Gastrocnemius medialis (tissue), 4 donors: ENCODE measurements at regions not wholly inside any gene's neighbourhood (a gene's known extent, or its start where the extent isn't known, plus 50 kb on each side); places are given as distances from the start of the nearest gene placed in this dataset.

ENCODE experiments used
- ATAC-seq, 2 donors: fragments of 150-250 bp; one replicate each; pipeline ENCODE4 v1.9.1; 2016
- DNase-seq, 2 donors: peaks; one replicate each; pipeline ENCODE4 v3.0.0-alpha.2; 2019
- H3K27ac ChIP-seq, 4 donors: fragments of 200-600 bp; sonication (generic); 1 replicate in 1 of 4; 2 replicates in 3 of 4; pipeline ENCODE4 v1.5.1; 2016 to 2018; ENCODE audit warnings: mild to moderate bottlenecking in 2 of 4, moderate library complexity in 1 of 4
- H3K27me3 ChIP-seq, 3 donors: fragments of 200-600 bp; sonication (generic) in 2 of 3; 1 replicate in 1 of 3; 2 replicates in 2 of 3; pipeline versions ENCODE4 v1.5.1 to v1.6.0; 2016 to 2019; ENCODE audit warnings: mild to moderate bottlenecking in 1 of 3, moderate library complexity in 1 of 3
- H3K36me3 ChIP-seq, 2 donors: fragments of 200-600 bp; sonication (generic) in 1 of 2; one replicate each; pipeline ENCODE4 v1.5.1; 2017 to 2018
- H3K4me1 ChIP-seq, 2 donors: fragments of 200-600 bp; sonication (generic) in 1 of 2; one replicate each; pipeline ENCODE4 v1.5.1; 2016 to 2017; ENCODE audit warnings: mild to moderate bottlenecking in 2 of 2
- H3K4me3 ChIP-seq, 4 donors: fragments of 200-600 bp; sonication (generic) in 3 of 4; 1 replicate in 1 of 4; 2 replicates in 3 of 4; pipeline ENCODE4 v1.5.1; 2016 to 2019; ENCODE audit warnings: mild to moderate bottlenecking in 2 of 4
- H3K9me3 ChIP-seq, 3 donors: fragments of 200-600 bp; sonication (generic) in 2 of 3; 1 replicate in 1 of 3; 2 replicates in 2 of 3; pipeline ENCODE4 v1.5.1; 2016 to 2019
- CTCF ChIP-seq, 5 experiments: fragments of 450-650 bp in 3 of 5; fragments of 200-600 bp in 2 of 5; sonication (generic) in 2 of 5; IDR thresholded peaks in 4 of 5; conservative IDR thresholded peaks in 1 of 5; 1 replicate in 4 of 5; 2 replicates in 1 of 5; pipeline ENCODE4 v1.5.1; 2016 to 2019; ENCODE audit warnings: antibody characterized with exemption in 5 of 5, mild to moderate bottlenecking in 3 of 5, moderate library complexity in 3 of 5
- POLR2A ChIP-seq, 2 donors: fragments of 450-650 bp; IDR thresholded peaks; one replicate each; pipeline ENCODE4 v1.6.1; 2017; ENCODE audit warnings: antibody characterized with exemption in 2 of 2, mild to moderate bottlenecking in 2 of 2, moderate library complexity in 2 of 2
- in situ Hi-C, 4 donors: fragments of 200-750 bp; cut with MboI; loops; one replicate each; pipeline versions ENCODE4 v1.15.0 to v1.8.0; 2017; ENCODE audit warnings: low sequenced_read_pairs in 4 of 4
- intact Hi-C: fragments of 100-400 bp; cut with DNase I; formaldehyde crosslinking; loops from one replicate; pipeline ENCODE4 v1.15.1; 2023; ENCODE audit warnings: low total_unique reads

GRCh38 chr13:93017493-93018112 is 209.0 kb upstream of the GPC6 start:
- TF ChIP-seq POLR2A (IDR thresholded peaks at IDR 0.05) = no peak
- TF ChIP-seq CTCF (IDR thresholded peaks at IDR 0.05 in 4 of 5, conservative IDR thresholded peaks at IDR 0.05 in 1 of 5) = no peak
- no peaks in the 10 kb centered on the region for H3K9me3 ChIP-seq
- no peaks in the 10 kb centered on the region for H3K36me3 ChIP-seq
- intact Hi-C loops (no loop called here), in situ Hi-C loops (no loop called here)
- H3K4me1 ChIP-seq = no peaks in the 10 kb centered on the region
- no peak overlapping the region for H3K4me3 ChIP-seq
- DNase-seq (no peak), ATAC-seq (no peak)
- no peak overlapping the region for H3K27ac ChIP-seq
- no peaks in the 10 kb centered on the region for H3K27me3 ChIP-seq

DNA sequence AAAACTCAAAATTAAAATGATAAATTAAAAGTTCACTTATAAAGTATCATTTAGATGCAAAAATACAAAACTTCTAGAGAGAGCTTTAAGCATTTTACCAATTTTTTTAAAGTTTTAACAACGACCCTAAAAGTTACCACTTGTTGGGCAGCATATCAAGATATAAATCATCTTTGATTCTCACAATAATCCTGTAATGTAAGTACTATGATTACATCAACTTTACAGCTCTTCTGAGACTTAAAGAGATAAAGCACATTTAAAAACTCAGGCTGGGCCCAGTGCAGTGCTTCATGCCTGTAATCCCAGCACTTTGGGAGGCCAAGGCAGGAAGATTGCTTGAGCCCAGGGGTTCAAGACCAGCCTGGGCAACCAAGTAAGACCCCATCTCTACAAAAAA is 202.7 kb upstream of the GPC6 start:
- H3K4me3 ChIP-seq = no peak overlapping the region
- no peaks in the 10 kb centered on the region for H3K27me3 ChIP-seq
- no peak for DNase-seq
- in situ Hi-C loops (no loop called here), intact Hi-C loops (no loop called here)
- H3K9me3 ChIP-seq = no peaks in the 10 kb centered on the region
- no peak for ATAC-seq
- H3K27ac ChIP-seq = no peak overlapping the region
- TF ChIP-seq CTCF (IDR thresholded peaks at IDR 0.05 in 4 of 5, conservative IDR thresholded peaks at IDR 0.05 in 1 of 5) = no peak
- TF ChIP-seq POLR2A (IDR thresholded peaks at IDR 0.05) = no peak
- no peaks in the 10 kb centered on the region for H3K36me3 ChIP-seq
- no peaks in the 10 kb centered on the region for H3K4me1 ChIP-seq

GRCh38 chr13:93025984-93026383 is 200.6 kb upstream of the GPC6 start:
- H3K27me3 ChIP-seq = no peaks in the 10 kb centered on the region
- no peak overlapping the region for H3K4me3 ChIP-seq
- H3K36me3 ChIP-seq = no peaks in the 10 kb centered on the region
- ATAC-seq = no peak
- H3K27ac ChIP-seq = no peak overlapping the region
- in situ Hi-C loops = loop anchor here in 1 of 4 donors (25.0 kb wide), 1 partner anchor 89 kb away; no protein-coding TSS in a partner anchor
- no peak for DNase-seq
- no peaks in the 10 kb centered on the region for H3K9me3 ChIP-seq
- no peak for TF ChIP-seq CTCF (IDR thresholded peaks at IDR 0.05 in 4 of 5, conservative IDR thresholded peaks at IDR 0.05 in 1 of 5)
- TF ChIP-seq POLR2A (IDR thresholded peaks at IDR 0.05) = no peak
- intact Hi-C loops = no loop called here
- H3K4me1 ChIP-seq = no peaks in the 10 kb centered on the region

GRCh38 chr13:93029536-93029935 is 197.1 kb upstream of the GPC6 start:
- Histone ChIP-seq H3K27ac (no peak overlapping the region), H3K36me3 (no peaks in the 10 kb centered on the region), H3K27me3 (no peaks in the 10 kb centered on the region), H3K4me3 (no peak overlapping the region), H3K4me1 (no peaks in the 10 kb centered on the region), H3K9me3 (no peaks in the 10 kb centered on the region)
- no peak for ATAC-seq
- no peak for DNase-seq
- in situ Hi-C loops = loop anchor here in 1 of 4 donors (25.0 kb wide), 1 partner anchor 92 kb away; no protein-coding TSS in a partner anchor
- no peak for TF ChIP-seq CTCF (IDR thresholded peaks at IDR 0.05 in 4 of 5, conservative IDR thresholded peaks at IDR 0.05 in 1 of 5)
- no peak for TF ChIP-seq POLR2A (IDR thresholded peaks at IDR 0.05)
- intact Hi-C loops = no loop called here

- in situ Hi-C loops (loop anchor here in 1 of 4 donors (25.0 kb wide), 1 partner anchor 99 kb away; no protein-coding TSS in a partner anchor), intact Hi-C loops (no loop called here)
- TF ChIP-seq POLR2A (IDR thresholded peaks at IDR 0.05) (no peak), CTCF (IDR thresholded peaks at IDR 0.05 in 4 of 5, conservative IDR thresholded peaks at IDR 0.05 in 1 of 5) (no peak)
These were observed 190.2 kb upstream of the GPC6 start for GRCh38 chr13:93036380-93036779.

More at GRCh38 chr13:93036380-93036779, 190.2 kb upstream of the GPC6 start:
- Histone ChIP-seq H3K27me3 (no peaks in the 10 kb centered on the region), H3K4me3 (no peak overlapping the region), H3K4me1 (no peaks in the 10 kb centered on the region), H3K9me3 (no peaks in the 10 kb centered on the region), H3K27ac (no peak overlapping the region), H3K36me3 (no peaks in the 10 kb centered on the region)
- ATAC-seq (no peak), DNase-seq (no peak)
